Nephron progenitor cell (in vitro differentiated cells): ENCODE measurements at regions not wholly inside any gene's neighbourhood (a gene's known extent, or its start where the extent isn't known, plus 50 kb on each side); places are given as distances from the start of the nearest gene placed in this dataset.

Experiments
- DNase-seq: peaks from one replicate; pipeline ENCODE4 v3.0.0; 2021
- H3K27ac Mint-ChIP-seq: 2 replicates; pipeline ENCODE4 v1.8.0; 2021; ENCODE audit warnings: mild to moderate bottlenecking, moderate library complexity, mixed read lengths
- H3K27me3 Mint-ChIP-seq: 2 replicates; pipeline ENCODE4 v1.8.0; 2021; ENCODE audit warnings: mild to moderate bottlenecking, low read depth, mixed read lengths; ENCODE audit not compliant: poor library complexity
- H3K36me3 Mint-ChIP-seq: 2 replicates; pipeline ENCODE4 v1.8.0; 2021; ENCODE audit warnings: low read depth, mixed read lengths
- H3K4me1 Mint-ChIP-seq: 2 replicates; pipeline ENCODE4 v1.8.0; 2021; ENCODE audit warnings: mixed read lengths
- H3K4me3 Mint-ChIP-seq: 2 replicates; pipeline ENCODE4 v1.8.0; 2021; ENCODE audit warnings: mild to moderate bottlenecking, moderate library complexity, mixed read lengths
- H3K9me3 Mint-ChIP-seq: 2 replicates; pipeline ENCODE4 v1.8.0; 2021; ENCODE audit warnings: mild to moderate bottlenecking, moderate library complexity, mixed read lengths
- CTCF ChIP-seq: fragments of 200-600 bp; sonication (generic); IDR thresholded peaks from 2 replicates; pipeline ENCODE4 v1.5.0; 2021; ENCODE audit warnings: antibody characterized with exemption

GRCh38 chr5:73229271-73229670, 56.3 kb downstream of the TMEM174 start:
- Mint-ChIP-seq H3K27me3 (peaks cover 91% of the 10 kb centered on the region), H3K4me3 (no peak overlapping the region), H3K4me1 (peaks cover 34% of the 10 kb centered on the region), H3K36me3 (no peaks in the 10 kb centered on the region), H3K27ac (no peak overlapping the region), H3K9me3 (no peaks in the 10 kb centered on the region)
- DNase-seq, result no peak
- TF ChIP-seq CTCF, result no peak

- Mint-ChIP-seq H3K27me3 (peaks cover 80% of the 10 kb centered on the region), H3K4me1 (peaks cover 31% of the 10 kb centered on the region), H3K4me3 (no peak overlapping the region), H3K36me3 (no peaks in the 10 kb centered on the region), H3K9me3 (no peaks in the 10 kb centered on the region), H3K27ac (no peak overlapping the region)
- no peak for DNase-seq
- TF ChIP-seq CTCF, result no peak
Measured at GRCh38 chr5:73228052-73228451, 55.1 kb downstream of the TMEM174 start.
